CD4-positive, alpha-beta T cell treated with Interleukin-17A for 1 hour (primary cell): ENCODE measurements at regions not wholly inside any gene's neighbourhood (a gene's known extent, or its start where the extent isn't known, plus 50 kb on each side); places are given as distances from the start of the nearest gene placed in this dataset.

ENCODE experiments used
- DNase-seq: peaks from one replicate; pipeline ENCODE4 v3.0.0-alpha.2; 2020

DNA sequence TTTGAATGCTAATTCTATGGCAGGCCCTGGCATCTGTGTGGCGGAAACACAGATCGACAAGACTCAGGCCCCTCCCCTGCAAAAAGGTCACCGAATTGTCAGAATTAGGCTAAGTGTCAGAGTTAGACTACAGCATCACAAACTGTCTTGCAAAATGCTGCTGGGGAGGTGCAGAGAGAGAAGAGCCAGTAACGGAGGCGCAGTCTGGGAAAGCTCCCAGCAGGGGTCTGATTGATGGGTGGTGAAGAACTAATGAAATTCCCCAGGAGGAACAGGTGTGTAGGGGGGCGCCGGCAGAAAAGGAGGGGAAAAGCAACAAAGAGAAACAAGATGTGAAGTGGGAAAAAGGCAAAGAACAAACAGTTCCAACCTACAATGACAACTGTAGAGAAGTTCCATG lies 72.7 kb upstream of the TAMM41 start:
- DNase-seq: no peak

DNA sequence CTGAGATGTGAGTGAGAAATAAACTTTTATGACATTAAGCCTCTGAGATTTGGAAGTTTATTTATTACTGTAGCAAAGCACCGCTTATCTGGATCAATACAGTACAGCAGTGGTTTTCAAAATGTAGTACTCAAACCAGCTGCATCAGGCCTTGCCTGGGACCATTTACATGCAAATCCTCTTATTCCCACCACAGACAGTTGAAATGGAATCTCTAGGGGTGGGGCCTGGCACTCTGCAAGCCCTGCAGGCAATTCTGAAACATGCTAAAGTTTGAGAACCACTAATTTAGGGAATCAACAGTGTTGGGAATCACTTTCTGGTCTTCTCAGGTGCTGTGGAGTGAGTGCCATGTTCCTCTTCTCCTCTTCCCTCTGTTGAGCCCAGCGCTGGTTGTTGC lies 77.8 kb upstream of the TAMM41 start:
- DNase-seq: no peak

- DNase-seq: no peak
Measured at GRCh38 chr3:11928381-11928780, 75.8 kb upstream of the SYN2 start.

DNA sequence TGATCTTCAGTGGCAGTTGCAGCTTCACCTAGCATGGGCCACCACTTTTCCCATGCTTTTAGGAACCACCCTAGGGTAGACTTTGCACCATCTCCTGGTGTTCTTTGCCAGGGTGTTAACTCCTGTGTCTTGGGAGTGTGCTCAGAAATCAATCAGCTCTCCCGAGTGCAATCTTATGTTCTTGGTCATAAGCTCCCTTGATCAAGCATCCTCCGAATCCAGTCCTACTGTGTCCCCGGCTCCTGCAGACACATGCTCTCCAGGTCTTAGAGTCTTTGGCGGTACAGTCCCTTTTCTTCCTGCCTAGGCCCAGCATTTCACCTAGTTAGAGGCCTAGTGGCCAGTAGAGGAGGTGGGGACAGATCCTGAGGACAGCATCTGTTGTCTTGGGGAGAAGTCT lies 74.7 kb upstream of the SYN2 start:
- DNase-seq: no peak

GRCh38 chr3:11930084-11930483 lies 74.1 kb upstream of the SYN2 start:
- no peak for DNase-seq

DNA sequence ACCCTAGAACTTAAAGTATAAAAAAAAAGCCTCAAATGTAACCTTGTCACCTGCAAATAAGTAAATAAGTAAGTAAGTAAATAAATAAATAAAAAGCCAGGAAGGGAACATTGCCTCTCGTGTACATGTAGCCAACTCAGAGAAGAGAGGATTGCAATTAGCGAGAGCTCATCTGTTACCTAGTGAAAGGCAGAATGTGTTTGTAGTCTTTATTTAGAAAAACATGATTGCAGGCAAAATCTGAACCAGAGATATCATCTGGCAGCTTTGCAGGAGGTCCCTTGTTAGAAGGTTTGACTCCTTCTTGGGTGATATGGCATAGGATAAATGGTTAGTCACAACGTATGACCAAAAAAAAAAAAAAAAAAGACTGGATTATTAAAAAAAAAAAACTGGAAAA lies 71.6 kb upstream of the SYN2 start:
- DNase-seq: no peak

DNA sequence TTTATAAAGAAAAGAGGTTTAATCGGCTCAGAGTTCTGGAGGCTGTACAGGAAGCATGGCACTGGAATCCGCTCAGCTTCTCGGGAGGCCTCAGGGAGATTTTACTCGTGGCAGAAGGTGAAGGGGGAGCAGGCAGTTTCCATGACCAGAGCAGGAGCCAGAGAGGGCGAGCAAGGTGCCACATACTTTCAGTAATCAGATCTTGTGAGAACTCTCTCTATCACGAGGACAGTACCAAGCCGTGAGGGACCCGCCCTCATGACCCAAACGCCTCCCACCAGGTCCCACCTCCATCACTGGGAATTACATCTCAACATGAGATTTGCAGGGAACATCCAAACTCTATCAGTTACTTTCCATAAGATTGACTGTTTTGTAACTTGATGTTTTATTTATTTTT lies 70.7 kb upstream of the SYN2 start:
- no peak for DNase-seq

- no peak for DNase-seq
Measured at GRCh38 chr3:11944052-11944673, 60.0 kb upstream of the SYN2 start.

- no peak for DNase-seq
Measured at GRCh38 chr3:11948331-11948730, 55.9 kb upstream of the SYN2 start.

DNA sequence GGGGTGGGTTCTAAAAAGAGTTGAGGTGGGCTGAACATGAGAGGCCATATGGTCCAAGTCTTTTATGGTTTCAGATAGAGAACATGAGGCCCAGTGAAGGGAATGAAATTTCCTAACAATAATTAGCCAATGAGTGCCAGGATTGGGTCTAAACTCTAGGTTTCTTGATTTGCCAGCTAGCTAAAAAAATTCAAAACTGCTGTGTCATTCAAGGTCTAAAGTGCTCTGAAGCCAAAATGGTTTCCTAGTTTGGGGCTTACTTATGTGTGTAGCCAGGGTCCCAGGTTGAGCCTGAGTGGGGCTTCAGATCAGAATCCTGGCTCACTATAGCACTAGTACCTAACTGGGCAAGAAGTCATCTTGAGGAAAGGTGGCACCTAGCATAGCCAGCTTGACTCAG lies 55.3 kb upstream of the SYN2 start:
- no peak for DNase-seq

DNA sequence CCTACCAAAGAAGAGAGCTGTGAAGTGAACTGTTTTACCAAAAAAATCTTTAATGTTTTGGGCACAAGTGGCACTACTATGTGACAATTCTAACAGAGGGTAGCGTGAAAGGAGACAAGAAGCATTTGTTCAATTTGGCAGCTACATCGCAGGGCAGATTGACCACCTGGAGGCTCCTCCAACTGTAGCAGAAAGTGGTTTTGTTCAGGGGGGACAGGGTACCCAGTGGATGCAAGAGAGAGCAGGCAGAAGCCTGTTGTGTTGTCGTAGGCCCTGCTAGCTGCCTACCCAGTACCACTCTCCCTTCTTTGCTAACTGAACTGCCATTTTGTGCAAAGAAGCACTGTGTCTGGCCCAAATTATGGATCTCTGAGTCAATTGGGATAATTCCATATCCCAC lies 54.8 kb upstream of the SYN2 start:
- DNase-seq: no peak

GRCh38 chr3:11950576-11950975 lies 53.6 kb upstream of the SYN2 start:
- no peak for DNase-seq

DNA sequence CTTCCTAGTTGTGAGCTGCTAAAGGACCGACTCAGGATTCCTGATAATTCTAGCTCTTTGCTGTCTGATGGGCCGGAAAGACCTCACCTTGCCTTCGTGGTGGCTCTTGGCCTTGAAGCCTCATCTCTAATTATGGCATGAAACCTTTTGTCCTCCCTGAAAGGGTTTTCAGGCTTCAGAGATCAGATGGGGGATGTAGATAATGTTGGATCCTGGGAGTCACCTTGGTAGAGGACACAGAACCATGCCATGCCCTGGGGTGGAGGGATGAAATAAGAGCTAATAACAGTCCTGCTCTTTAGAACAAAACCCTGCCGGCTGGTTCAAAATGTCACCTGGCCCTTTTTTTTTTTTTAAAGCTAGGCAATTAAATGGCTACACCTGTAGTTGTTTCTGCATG lies 50.8 kb upstream of the SYN2 start:
- no peak for DNase-seq

DNA sequence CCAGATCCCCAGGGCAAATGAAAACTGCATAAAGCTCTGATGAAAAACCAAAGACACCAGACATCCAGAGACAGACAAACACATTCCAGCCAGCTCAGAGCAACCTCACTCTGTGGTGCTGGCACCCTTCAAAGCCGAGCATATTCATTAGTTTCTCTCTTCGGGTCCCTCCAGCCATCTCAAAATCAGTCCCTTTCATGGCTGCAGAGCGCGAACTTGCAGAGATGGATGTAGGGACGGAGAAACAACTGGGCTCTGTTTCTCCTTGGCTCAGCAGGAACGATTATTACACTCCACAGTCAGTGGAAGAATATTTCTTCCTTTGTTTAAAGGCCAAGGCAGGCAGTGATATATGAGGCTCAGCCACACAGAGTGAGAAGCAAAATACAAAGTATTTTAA lies 50.4 kb upstream of the SYN2 start:
- DNase-seq: no peak

DNA sequence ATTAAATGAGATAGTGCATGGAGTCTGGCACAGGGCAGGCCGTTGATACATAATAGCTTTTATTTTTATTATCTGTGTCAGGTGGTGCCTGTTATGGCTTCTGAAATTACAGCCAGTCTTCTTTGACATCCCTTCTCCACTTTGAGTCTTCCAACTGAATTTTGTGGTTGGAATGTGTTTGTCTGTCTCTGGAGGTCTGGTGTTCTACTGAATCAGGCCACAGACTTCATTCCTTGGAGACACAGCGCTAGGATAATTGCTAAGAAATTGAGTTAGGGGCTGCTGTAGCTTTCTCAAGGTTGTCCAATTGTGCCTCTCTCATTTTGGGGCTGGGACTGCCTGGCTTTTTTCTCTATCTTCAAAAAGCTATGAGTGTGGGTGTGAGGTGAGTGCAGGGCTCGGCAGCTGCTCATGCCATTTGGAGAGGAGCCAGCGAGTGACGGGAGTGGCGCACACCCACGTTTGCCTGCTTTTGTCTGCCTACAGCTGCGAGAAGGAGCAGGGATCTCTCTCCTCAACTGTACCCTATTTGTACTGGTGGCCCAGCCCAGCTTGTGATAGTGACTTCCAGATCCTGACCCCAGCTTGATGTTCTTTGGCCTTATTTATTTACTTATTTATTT lies 49.8 kb upstream of the SYN2 start:
- DNase-seq: no peak
